Left hindlimb (tissue), 1 donor: ENCODE measurements at regions not wholly inside any gene's neighbourhood (a gene's known extent, or its start where the extent isn't known, plus 50 kb on each side); places are given as distances from the start of the nearest gene placed in this dataset.
"Not testable (repeated sequence)": the region's sequence is repeated elsewhere in the genome, so short reads cannot be mapped to it uniquely, and the experiment has no call there.

Experiments
- DNase-seq: peaks from one replicate; pipeline ENCODE4 v3.0.0-alpha.2; 2018

DNA sequence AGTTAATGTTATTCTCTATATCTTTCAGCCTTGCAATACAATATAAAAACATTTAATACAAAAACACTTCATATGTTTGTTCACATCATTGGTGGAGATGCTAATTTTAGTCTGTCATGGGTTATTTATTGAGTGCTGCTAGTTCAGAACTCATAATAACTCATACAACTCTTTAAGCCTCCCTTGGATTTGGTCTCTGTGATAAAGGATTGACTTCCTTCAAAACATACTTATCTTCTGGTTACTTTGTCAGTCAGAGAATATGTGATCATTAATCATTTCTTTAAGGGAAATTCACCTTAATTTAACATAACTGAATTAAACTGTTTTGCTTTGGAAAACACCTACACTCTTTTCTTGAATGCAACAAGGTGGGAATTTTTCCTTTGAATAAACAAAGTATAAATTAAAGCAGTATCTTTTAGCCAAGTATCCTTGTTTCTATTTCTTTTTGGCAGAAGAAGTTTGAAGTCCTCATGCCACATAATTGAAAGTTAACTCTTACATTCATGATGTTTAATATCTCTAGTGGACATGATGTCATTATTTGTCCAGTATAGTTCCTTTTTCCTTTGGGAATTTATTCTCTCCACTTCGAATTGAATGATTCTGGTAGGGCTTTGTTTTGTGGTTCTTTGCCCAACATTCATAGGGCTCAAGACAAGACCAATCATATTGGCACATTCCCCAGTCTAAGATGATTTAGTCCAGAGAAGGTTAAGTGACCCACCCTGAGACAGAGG lies 133.2 kb upstream of the CENPW start:
- no peak for DNase-seq

- no peak for DNase-seq
Observed at GRCh38 chr6:126210398-126211075, 129.4 kb upstream of the CENPW start.

GRCh38 chr6:126217497-126217896 lies 122.4 kb upstream of the CENPW start:
- DNase-seq = no peak

- not testable (repeated sequence) for DNase-seq
Observed at GRCh38 chr6:126220901-126221300, 119.0 kb upstream of the CENPW start.

GRCh38 chr6:126227833-126228702 lies 111.8 kb upstream of the CENPW start:
- no peak for DNase-seq

DNA sequence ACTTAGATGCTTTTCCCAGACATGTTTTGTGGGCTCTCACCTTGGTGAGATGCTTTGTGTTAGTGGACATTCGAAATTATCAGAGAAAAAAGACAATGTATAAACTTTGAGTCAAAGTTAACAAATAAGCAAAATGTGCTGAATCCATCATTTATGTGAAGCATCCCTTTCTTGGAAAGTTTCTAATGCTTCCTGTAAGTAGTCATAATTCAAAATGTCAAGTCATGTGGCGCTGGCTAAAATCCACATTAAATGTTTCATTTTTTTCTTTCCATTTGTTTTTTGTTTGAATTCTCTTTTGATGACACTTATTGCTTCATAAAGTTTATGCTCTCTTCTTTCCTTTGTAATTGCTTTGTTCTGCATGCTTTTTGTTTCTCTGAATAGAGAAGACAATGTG lies 107.2 kb upstream of the CENPW start:
- DNase-seq = no peak

DNA sequence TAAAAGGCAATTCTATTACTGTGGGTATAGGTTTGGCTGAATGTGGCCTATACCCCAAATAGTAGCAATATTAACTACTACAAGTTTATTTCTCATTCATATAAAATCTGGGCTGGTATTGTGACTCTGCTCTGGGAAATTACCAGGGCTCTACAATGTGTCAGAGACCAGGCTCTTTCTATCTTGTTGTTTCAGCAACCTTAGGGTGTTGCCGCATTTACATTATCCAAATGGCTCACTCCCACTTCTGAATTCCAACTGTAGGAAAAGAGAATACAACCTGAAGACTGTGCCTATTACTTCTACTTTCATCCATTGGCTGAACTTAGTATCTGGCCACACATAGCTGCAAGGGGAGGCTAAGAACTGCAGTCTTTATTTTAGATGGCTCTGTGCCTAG lies 106.7 kb upstream of the CENPW start:
- DNase-seq = no peak

DNA sequence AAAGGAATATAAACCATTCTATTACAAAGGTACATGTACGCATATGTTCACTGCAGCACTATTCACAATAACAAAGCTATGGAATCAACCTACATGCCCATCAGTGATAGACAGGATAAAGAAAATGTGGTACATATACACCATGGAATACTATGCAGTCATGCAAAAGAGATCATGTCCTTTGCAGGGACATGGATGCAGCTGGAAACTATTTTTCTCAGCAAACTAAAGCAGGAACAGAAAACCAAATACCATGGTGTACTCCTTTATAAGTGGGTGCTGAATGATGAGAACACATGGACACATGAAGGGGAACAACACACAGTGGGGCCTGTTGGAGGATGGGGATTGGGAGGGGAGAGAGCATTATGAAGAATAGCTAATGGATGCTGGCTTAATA lies 104.6 kb upstream of the CENPW start:
- no peak for DNase-seq

- DNase-seq = no peak
Observed at GRCh38 chr6:126245077-126245476, 94.8 kb upstream of the CENPW start.

DNA sequence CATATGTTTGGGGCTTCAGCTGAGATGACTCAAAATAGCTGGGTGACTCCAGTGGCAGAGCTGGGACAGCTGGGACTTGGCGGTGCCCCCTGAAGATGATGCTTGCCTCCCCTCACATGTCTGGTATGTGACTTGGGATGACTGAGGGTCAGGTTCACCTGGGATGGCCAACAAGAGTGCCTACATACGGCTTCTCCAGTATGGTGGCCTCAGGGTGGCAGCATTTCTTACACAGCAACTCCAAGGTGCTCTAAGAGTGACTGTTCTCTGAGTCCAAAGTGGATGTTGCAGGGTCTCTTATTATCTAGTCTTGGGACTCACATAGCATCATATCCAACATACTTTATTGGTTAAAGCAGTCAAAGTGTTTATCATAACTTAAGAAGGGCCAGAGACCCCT lies 87.8 kb upstream of the CENPW start:
- no peak for DNase-seq

GRCh38 chr6:126253431-126253830 lies 86.5 kb upstream of the CENPW start:
- DNase-seq = no peak

GRCh38 chr6:126258150-126258549 lies 81.8 kb upstream of the CENPW start:
- no peak for DNase-seq

DNA sequence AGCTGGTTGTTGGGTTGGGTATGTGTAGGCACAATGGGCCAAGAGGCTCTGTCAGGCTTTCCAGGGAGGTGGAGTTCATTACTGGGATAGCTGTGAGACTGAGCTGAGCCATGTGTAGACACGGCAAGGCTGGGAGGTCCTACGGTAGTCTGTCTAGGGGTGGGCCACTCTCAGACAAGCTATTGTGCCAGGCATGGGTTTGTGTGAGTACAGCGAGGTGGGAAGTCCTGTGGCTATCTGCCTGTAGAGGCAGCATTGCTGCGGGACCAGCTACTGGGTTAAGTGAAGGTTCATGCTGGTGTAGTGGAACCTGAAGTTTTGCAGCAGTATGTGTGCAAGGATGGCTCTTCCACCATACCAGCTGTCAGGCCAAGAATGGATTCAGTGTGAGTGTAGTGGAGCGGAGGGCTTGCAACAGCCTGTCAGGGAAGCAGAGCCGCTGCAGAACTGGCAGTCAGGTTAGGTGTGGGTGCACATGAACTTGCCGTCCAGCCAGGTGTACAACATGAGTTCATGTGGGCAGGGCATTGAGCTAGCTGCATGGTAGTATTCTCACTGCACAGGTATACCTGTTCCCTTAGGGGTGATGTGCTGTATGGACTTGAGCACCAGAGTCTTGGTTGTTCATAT lies 78.0 kb upstream of the CENPW start:
- DNase-seq = no peak

- no peak for DNase-seq
Observed at GRCh38 chr6:126264265-126264664, 75.7 kb upstream of the CENPW start.

- no peak for DNase-seq
Observed at GRCh38 chr6:126266664-126267063, 73.3 kb upstream of the CENPW start.

- no peak for DNase-seq
Observed at GRCh38 chr6:126267626-126268025, 72.3 kb upstream of the CENPW start.

DNA sequence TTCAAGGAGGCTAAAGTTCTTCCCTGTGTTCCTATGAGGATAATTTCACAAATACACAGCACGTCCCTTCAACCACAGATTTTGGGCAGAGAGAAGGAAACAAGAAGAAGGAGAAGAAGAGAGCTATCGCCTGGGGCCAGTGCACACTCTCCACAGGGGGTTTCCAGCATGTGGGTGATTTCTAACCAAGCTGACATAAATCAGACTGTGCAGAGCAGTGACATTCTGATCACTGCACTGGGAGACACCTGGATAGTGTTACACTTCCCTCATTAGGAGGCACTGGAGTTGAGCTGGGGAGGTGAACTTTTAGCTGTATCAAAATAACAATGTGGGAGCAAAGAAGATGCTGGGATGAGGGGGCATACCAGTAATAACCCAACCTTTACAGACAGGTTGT lies 71.8 kb upstream of the CENPW start:
- no peak for DNase-seq

DNA sequence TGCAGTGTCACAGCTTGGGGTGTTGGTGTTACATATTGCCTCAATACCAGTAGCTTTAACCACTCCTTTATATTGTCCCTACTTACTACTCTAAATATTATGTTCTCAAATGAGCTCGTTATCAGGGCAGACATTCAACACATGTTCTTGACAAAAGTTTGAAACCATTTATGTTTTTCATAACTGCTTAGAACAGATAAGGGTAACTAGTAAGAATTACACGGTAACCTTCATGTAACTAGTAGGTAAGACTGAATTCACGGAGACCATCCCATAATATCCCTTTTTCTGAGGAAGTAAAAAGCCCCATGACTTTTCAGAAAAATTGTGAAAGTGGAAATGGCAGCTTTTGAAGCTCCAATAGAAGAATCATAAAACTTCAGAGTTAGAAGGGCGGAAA lies 59.6 kb upstream of the CENPW start:
- DNase-seq = no peak

DNA sequence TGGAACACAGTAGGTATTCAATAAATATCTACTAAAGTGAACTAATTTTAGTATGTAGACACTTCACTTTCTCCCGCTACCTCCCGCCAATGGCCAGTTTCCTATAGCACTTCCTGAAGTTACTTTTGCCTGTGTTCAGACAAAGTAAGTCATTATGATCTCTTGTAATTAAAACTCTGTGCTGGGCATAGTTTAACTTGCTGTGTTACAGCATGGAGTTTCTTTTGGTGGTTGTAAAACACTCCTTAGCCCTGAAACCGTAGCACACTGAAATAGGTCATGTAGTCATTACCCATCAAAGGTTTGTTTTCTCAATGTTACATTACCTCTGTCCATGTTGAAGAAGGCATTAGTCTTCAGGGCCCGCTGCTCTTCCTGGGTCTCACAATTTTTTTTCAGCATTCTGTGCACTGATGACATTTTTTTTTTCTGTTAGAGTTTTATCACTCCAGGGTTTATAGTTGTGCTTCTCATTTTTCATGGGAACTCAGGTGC lies 54.0 kb upstream of the CENPW start:
- no peak for DNase-seq
